GM18519 (cell line): ENCODE measurements at regions not wholly inside any gene's neighbourhood (a gene's known extent, or its start where the extent isn't known, plus 50 kb on each side); places are given as distances from the start of the nearest gene placed in this dataset.
"Not testable (repeated sequence)": the region's sequence is repeated elsewhere in the genome, so short reads cannot be mapped to it uniquely, and the experiment has no call there.

Experiments
- ATAC-seq: cut with Tn5 transposase; IDR thresholded peaks from one replicate; pipeline ENCODE4 v1.9.1; 2021; ENCODE audit warnings: mild to moderate bottlenecking, moderate library complexity; ENCODE audit not compliant: unreplicated experiment, low FRiP score

DNA sequence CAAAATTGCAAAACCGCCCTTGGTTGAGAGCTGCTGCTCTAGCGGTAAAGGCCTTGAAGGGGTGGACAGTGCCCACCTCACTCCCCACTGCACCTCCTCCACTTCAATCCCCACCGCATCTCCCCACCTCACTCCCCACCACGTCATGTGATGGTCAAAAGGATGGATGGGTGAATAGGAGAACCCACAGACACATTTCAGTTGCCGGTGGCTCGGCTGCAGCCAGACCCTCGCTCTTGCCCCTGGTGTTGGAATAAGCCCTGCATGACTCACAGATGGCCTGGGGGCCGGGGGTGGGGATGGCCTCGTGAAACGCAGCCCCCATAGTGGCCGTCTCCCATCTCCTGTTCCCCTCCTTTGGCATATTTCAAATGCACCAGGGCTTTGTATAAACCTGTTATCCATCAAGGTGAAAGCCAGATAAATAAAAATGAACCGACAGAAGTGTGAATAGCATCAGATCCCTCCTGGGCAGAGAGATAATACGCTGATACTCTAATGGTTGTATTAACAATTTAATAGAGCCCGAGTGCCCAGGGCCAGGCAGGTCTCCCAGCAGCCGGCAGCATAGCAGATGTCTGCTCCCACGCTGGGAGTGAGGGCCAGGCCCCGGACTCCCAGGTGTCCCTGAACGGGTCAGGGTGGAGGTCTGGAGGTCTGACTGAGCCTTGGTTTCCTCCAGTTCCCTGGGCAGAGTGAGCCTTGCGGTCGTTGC is 300.3 kb downstream of the NPHP4 start:
- ATAC-seq, result no peak

DNA sequence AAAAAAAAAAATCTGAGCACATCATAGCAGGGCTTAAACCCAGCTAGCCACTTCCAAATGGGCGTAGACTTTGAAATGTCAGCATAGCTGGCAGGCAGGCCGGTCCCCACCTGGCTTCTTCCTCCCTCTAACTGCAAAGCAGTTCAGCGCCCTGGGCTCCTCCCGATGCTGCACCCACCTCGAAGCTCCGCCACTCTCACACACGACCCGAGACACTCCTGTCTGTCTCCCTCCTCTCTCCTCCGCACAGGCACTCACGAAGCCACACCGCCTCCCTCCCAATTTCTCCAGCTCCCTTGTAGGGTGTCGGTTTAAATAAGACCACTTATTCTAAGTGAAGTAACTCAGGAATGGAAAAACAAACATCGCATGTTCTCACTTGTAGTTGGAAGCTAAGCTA is 301.3 kb downstream of the NPHP4 start:
- ATAC-seq, result no peak

DNA sequence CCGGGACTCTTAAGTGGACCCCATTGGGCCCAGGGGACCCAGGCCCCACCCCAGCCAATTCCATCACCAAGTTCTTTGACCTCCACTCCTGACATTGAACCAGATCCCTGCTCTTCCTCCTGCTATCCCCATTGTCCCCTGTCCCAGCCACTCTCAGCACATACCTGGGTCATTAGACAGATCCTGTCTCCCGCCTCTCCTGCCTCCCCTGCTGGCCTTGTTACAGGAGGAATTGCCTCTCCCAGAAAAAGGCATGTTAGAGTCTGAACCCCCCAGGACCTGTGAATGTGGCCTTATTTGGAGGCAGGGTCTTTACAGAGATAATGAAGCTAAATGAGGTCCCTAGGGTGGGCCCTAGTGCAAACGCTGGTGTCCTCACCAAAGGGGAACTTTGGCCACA is 301.9 kb downstream of the NPHP4 start:
- ATAC-seq, result no peak

DNA sequence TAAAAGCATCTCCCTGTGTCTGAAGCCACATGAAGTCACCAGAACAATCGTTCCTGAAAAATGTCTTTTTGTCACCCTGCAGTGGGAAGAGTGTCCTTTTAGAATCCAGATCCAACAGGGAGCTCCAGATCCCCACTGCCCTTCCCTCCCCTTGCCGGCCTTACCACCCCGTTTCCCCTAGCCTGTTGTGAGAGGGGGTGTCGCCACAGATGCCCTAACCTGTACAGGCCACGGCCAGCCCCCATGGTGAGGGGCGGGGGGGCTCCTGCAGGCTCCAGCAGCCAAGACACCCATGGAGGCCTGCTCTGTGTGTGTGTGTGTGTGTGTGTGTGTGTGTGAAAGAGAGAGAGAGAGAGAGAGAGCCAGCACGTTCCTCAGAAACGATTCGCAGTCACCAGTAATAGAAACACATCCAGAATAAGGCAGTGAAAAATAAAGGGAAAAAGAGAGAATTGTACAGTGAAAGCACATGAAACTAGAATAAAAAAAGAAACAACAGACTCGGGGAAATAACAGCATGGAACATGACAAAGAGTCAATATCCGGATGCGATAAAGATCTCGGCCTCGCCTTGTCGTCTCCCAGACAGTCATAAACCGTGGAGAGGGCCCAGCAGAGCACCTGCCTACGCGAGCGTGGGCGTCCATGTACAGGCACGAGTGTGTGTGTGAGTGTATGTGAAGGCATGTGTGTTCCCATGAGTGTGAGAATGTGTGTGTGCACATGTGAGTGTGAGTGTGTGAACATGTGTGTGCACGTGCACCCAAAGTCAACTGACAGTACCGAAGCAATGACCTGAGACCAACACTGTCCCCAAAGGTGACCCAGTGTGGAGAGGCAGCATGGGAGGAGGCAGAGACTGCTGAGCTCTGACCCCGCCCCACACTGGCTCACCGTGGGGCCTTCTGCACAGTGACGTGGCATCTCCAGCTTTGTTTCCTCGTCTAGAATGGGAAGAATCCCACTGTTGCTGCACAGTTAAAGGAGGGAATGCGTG is 303.8 kb downstream of the NPHP4 start:
- no peak for ATAC-seq

DNA sequence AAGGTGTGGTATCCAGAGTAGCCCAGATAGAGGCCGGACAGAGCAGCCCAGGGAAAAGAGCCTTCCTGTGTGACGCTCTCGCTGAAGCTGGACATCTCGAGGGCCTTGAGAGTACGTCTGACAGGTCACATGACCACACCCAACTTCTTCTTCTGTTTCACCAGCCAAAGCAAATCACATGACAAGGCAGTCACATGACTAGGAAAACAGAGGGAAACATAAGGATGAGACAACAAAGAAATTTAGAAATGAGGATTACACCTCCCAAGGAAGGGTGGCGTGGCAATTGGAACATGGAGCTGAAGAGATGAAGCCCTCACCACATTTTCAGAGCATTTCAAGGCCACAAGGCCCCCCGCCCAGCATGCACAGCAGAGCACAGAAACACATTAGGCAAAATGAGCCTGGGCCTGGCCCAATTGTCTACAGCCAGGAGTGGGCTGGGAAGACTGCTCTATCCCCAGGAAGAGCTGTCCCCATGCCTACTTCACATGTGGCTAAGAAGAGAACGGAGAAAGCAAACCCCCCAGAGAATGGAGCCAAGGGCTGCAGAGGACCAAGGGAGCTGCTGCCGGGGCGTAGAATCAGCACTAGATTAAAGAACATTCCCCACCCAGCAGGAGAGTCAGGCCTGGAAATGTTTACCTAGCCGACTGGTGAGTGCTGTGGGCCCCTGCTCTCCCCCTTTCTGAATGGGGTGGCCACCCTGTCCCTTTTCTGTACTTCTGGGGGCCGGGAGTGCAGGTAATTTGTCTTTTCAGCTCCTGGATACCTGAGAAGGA is 305.1 kb downstream of the NPHP4 start:
- no peak for ATAC-seq

DNA sequence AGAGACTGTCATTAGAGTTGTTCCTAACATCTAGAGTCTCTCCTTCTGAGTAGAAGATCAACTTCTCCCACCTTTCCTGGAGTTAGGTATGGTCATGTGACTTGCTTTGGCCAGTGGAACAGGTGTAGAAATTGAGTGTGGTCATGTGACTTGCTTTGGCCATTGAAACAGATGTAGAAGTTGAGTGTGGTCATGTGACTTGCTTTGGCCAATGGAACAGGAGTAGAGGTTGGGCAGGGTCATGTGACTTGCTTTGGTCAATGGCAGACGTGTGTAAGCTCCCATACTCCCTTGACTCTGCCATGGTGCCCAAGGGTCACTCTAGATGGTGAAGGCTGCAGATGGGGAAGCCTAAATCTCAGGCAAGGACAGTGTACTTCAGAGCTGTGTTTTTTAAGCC is 306.0 kb downstream of the NPHP4 start:
- no peak for ATAC-seq

DNA sequence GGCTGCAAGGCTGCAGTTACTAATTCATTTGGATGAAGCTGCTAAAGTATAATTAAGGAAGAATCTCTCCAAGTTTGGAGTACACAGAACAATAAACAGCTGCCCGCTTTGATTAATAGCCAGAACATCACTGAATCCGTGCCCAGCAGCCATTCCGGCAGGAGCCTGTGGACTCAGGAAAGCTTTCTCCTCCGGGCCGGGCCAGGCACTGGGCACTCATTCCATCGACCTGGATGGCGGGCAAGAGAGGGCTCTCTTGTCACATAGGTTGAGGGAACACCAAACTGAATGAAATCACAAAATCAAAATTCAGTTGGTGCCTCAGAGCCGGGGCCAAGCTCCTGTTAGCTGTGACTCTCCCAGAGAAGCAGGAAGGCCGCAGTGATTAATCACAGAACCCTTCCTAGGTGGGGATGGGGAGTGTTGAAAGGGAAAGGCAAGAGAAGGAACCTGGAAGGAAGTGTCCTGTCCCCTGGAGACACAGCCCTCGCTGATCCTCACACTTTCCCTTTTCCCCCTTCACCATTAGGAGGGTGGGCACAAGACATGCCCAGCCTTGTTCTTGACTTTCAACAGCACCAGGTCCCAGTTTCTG is 306.7 kb downstream of the NPHP4 start:
- ATAC-seq, result no peak

DNA sequence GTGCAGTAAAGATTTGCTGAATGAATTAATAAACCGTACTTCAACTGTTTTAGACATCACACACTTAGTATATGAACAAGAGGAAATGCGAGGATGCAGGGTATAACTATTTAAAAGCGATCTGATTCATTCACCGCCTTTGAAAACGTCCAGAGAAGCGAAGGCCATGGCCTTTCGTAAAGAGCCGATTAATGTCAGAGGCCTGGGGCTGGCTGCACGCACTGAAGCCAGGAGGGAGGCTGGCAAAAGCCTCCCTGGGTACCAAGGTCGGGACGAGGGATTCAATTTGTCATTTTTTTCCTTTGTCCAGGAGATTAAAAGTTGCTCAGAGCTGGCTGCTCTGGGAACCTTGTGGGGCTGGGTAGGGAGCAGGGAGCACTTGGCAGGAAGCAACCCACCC is 307.4 kb downstream of the NPHP4 start:
- no peak for ATAC-seq

DNA sequence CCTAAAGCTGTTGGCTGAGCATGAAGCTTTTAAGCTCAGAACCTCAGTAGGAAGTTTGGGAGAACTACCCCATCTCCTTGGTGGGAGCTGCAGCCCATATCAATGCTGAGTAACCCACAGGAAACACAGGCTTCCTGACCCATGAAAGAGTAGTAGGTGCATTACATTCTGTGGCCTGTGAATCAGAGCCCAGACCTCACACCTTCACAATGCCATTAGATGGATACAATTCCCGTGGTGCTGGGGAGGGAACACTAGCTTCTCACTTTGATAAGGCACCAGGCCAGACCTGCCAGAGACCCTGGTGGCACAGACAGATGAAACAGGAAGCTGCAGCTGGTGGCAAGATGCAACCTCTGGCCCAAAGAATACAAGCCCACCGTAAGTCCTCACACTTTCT is 308.8 kb downstream of the NPHP4 start:
- no peak for ATAC-seq

DNA sequence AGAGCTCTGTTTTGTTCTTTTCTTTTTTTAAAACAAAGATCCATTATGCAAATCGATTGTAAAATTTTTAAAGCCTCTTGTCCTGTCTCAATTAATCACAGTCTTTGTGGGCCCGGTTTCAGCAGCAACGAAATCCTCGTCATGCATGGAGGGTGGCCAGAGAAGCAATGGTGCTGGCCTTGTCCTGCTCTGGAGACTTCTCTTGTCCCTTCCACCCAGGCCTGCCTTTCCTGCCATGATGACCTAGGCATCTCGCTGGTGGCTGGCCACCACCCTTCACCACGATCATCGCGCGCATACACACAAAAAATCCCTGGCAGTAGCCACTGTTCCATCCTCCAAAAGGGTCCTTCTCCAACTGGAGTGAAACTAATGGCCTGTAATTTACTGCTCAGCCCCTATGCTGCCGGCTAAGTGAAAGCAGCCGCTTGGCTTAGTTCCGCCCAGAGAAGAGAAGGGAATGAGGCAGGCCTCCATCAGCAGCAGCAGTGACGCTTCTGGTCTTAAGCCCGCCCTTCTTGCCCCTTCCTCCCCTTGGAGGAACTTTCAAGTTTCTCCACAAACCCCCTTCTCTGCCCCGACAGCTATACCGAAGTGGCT is 309.5 kb downstream of the NPHP4 start:
- no peak for ATAC-seq

DNA sequence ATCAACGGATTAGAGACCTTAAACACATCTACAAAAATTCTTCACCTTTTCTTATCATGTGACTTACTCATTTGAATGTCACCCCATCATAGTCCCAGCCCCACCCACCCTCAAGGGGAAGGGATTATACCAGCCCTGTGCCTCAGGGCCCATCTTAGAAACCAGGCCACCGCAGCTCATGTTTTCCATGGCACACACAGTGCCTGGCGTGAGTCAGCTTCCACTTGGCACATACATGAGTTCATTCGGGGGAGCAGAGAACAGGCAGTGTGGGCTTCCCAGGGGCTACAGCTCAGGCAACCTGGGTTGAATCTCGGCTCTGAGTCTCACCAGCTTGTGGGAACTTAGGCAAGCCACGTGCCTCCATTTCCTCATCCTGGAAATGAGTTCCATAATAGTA is 310.6 kb downstream of the NPHP4 start:
- no peak for ATAC-seq

DNA sequence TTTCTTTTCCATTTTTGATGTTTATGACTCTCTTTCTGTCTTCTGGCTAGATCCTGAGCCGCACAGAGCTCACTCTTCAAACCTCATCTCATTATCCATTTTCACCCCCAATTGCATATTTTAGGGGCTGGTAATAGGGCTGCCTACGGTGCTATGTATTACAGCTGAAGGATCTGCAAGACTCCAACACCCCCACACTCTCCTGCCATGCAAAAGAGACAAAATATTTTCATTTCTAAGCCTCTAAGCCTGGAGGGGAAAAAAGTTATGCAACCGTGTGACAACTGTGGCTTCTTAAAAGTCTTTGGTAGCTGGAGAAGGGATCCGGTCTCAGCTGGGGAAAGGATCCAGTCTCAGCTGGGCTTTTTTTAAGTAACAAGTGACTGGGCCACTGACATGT is 311.6 kb downstream of the NPHP4 start:
- ATAC-seq, result no peak

DNA sequence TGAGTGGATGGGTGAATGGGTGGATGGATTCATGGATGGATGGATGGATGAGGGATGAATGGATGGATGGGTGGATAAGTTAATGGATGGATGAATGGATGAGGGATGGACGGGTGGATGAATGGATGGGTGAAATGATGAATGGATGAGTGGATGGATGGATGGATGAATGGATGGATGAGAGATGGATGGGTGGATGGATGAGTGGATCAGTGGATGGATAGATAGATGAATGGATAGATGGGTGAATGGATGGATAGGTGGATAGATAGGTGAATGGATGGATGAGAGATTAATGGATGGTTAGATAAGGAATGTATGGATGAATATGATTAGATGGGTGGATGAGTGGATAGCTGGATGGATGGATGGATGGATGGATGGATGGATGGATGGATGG is 313.5 kb downstream of the NPHP4 start:
- ATAC-seq, result no peak

DNA sequence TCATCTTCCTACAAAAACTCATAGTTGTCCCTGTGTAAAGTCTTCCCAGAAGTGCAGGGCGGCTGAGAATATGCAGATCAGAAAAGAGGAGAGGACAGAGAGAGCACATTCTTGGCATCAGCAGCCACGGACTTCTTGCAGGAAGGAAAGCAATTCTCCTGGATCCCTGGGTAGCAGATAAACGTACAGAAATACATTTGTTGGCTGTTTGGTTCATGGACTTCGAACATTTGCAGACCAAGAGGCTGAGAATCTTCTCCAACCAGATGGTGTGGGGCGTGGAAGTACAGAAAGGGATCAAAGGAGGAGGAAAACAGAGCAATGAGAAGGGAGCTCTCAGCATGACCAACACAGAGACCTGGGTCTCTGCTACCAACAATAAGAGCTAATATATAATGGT is 319.9 kb downstream of the NPHP4 start:
- not testable (repeated sequence) for ATAC-seq

DNA sequence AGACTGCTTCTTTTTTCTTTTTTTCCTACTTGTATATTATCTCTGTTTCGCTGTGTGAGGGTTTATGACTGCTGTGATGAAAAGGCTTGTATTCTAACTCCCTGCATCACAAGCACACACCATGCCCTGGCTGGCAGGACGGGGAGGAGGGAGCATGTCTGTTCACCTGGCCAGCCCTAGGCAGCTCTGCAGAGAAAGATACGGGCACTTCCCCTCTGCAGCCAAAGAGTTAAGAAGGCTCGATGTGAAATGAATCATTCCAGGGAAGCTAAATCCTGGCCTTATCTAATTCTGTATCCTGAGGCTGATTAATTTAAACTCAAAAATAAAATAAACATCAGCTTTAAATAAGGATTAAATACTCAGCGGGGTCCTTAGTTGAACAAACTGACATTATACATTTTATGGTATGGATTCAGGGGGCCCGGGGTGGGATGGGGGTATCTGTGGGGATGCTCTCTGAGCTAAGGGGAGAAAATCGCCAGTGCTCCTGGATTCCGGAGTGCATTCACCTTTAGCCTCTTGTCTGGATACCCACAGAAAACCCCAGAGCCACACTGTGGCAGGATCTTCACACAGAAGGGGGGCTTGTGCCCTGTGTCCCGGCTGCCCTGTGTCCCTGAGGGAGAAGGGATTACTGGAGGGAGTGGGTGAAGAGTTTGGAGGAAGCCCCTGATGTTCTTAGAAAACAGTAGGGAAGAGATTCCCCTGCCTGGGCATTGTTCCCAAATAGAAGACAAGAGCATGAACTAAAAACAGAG is 321.5 kb downstream of the NPHP4 start:
- ATAC-seq, result no peak

DNA sequence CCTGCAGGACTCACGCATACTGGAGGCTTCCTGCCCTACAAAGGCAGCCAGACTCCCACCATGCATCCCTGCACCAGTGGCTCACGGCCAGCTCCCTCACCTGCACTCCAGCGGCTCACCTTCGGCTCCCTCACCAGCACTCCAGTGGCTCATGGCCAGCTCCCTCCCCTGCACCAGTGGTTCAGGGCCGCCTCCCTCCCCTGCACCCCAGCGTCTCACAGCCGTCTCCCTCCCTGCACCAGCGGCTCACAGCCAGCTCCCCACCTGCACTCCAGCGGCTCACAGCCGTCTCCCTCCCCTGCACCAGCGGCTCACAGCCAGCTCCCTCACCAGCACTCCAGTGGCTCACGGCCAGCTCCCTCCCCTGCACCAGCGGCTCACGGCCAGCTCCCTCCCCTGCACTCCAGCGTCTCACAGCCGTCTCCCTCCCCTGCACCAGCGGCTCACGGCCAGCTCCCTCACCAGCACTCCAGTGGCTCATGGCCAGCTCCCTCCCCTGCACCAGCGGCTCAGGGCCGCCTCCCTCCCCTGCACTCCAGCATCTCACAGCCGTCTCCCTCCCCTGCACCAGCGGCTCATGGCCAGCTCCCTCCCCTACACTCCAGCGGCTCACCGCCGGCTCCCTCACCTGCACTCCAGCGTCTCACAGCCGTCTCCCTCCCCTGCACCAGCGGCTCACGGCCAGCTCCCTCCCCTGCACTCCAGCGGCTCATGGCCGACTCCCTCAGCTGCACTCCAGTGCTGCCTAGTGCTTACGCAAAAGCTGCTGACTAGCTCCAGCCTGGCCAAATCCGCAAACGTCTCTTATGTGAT is 324.5 kb downstream of the NPHP4 start:
- ATAC-seq, result no peak

DNA sequence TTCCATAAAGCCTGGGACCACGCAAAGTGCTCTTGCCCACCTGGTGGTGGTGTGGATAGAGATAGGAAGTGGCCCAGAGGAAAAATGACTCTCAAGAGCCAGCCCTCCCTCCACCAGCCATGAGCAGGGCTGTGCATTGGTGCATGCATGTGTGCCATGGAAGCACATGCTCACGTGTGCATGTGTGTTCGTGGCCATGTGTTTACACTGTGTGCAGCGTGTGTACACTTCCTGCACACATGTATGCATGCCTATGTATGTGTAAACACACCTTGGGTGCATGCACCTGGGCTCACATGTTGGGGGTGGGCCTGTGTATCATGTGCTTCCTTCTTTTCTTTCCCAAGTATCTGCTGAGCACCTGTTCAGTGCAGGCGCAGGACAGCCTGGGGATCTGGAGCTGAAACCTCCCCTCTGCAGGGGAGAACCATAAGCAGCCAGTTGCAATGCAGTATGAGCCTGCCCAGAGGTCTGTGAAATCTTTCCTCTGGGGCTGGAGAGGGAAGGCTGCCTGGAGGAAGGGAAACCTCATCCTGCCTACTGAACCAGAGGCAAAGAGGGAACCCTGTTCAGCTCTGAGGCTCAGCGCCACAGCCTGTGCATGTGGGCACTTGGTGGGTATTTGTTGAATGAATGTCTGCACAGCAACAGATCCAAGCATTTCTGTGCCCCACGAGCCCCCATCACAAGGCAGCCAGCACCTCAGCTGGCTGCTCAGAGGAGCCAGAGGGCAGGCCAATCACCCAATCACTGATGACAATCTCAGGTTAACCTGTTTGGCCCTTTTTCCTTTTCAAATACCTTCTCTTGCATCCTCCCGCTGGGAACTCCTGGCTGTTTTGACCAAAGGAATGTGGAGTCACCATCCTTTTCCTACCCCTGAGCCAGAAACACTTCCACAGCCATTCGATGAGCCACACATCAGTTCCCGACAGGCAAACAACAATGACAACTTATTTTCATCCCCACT is 327.0 kb downstream of the NPHP4 start:
- no peak for ATAC-seq
